GM12878 (cell line): ENCODE measurements at regions not wholly inside any gene's neighbourhood (a gene's known extent, or its start where the extent isn't known, plus 50 kb on each side); places are given as distances from the start of the nearest gene placed in this dataset.

ENCODE experiments used
- ATAC-seq: fragments of 200-7000 bp; cut with Tn5 transposase; 3 replicates; pipeline ENCODE4 v1.9.1; 2020; ENCODE audit warnings: mild to moderate bottlenecking, moderate library complexity
- BruUV-seq: library from RNA; stranded (reverse); fragments of 400-500 nt; replicated peaks from 2 replicates; lab custom pipeline; 2021; lab: Mats Ljungman, UMichigan
- CTCF ChIA-PET: fragments of 300-600 bp; sonication (Branson Sonifier 250); formaldehyde crosslinking; extraction: SDS; loops from one replicate; lab custom pipeline; 2021; ENCODE audit warnings: inconsistent platforms; lab: Yijun Ruan, JAX
- POLR2A ChIA-PET: fragments of 350-600 bp; formaldehyde crosslinking; extraction: SDS; loops from one replicate; lab custom pipeline; 2021; ENCODE audit warnings: inconsistent platforms; lab: Charles Lee
- RAD21 ChIA-PET: fragments of 300-600 bp; sonication (Branson Sonifier 250); formaldehyde crosslinking; loops from one replicate; lab custom pipeline; 2023; ENCODE audit warnings: antibody characterized with exemption; ENCODE audit not compliant: unreplicated experiment; lab: Charles Lee
- SMC1A ChIA-PET: fragments of 300-600 bp; sonication (Branson Sonifier 250); formaldehyde crosslinking; loops from one replicate; lab custom pipeline; 2023; ENCODE audit not compliant: unreplicated experiment, uncharacterized antibody; lab: Charles Lee
- DNase-seq: peaks from one replicate; pipeline ENCODE4 v3.0.0-alpha.2; 2011; ENCODE audit warnings: low read depth, low spot score
- FAIRE-seq: peaks from 3 replicates; lab custom pipeline; 2011; peaks lifted over from hg19 to GRCh38; lab: Jason Lieb, UNC
- H2AFZ ChIP-seq: 2 replicates; pipeline ENCODE4 v1.6.0; 2011; ENCODE audit warnings: low read depth, low read length, control low read depth; ENCODE audit not compliant: control insufficient read depth
- H3K27ac ChIP-seq: 2 replicates; pipeline ENCODE4 v1.5.1; 2011; ENCODE audit warnings: control low read depth; ENCODE audit not compliant: control insufficient read depth, insufficient read depth
- H3K27me3 ChIP-seq, 2 experiments: replicated peaks in 1 of 2; 2 replicates each; pipeline versions ENCODE4 v1.6.0 to v1.6.1; 2011; ENCODE audit warnings: low read length in 1 of 2; ENCODE audit not compliant: control insufficient read depth in 2 of 2, insufficient read depth in 2 of 2
- H3K36me3 ChIP-seq, 2 experiments: 2 replicates each; pipeline ENCODE4 v1.5.1; 2011; ENCODE audit warnings: low read length in 1 of 2; ENCODE audit not compliant: control insufficient read depth in 2 of 2, insufficient read depth in 2 of 2
- H3K4me1 ChIP-seq: 2 replicates; pipeline ENCODE4 v1.6.1; 2011; ENCODE audit warnings: mild to moderate bottlenecking, low read length, moderate library complexity, mixed read lengths; ENCODE audit not compliant: control insufficient read depth, insufficient read depth
- H3K4me2 ChIP-seq: 2 replicates; pipeline ENCODE4 v1.6.0; 2011; ENCODE audit warnings: control low read depth; ENCODE audit not compliant: control insufficient read depth, insufficient read depth
- H3K4me3 ChIP-seq: fragments of 200-600 bp; sonication (generic); 2 replicates; pipeline ENCODE4 v1.5.1; 2016
- H3K79me2 ChIP-seq: 2 replicates; pipeline ENCODE4 v1.6.0; 2011; ENCODE audit warnings: low read length; ENCODE audit not compliant: control insufficient read depth, insufficient read depth
- H3K9ac ChIP-seq: 2 replicates; pipeline ENCODE4 v1.8.0; 2011; ENCODE audit warnings: low read length, control low read depth, mixed read lengths; ENCODE audit not compliant: control insufficient read depth, insufficient read depth
- H3K9me3 ChIP-seq: replicated peaks from 3 replicates; pipeline ENCODE4 v1.5.1; 2011; ENCODE audit warnings: mild to moderate bottlenecking, low read length; ENCODE audit not compliant: control insufficient read depth, insufficient read depth
- H4K20me1 ChIP-seq: 2 replicates; pipeline ENCODE4 v1.6.0; 2011; ENCODE audit not compliant: control insufficient read depth, insufficient read depth
- E4F1 ChIP-seq: fragments of 450-650 bp; IDR thresholded peaks from 2 replicates; pipeline ENCODE4 v1.6.1; 2018; ENCODE audit warnings: borderline replicate concordance, mild to moderate bottlenecking; ENCODE audit not compliant: partially characterized antibody
- IRF3 ChIP-seq: fragments of 450-650 bp; IDR thresholded peaks from 2 replicates; pipeline ENCODE4 v1.6.1; 2014; ENCODE audit warnings: mild to moderate bottlenecking
- IRF5 ChIP-seq: fragments of 450-650 bp; IDR thresholded peaks from 2 replicates; pipeline ENCODE4 v1.6.1; 2017; ENCODE audit warnings: borderline replicate concordance
- JUND ChIP-seq: IDR thresholded peaks from 2 replicates; pipeline ENCODE4 v1.6.1; 2012; ENCODE audit warnings: low read depth, mild to moderate bottlenecking, low read length, improper control_type of control experiment, moderate library complexity
- MEF2B ChIP-seq: fragments of 450-650 bp; IDR thresholded peaks from 2 replicates; pipeline ENCODE4 v1.6.1; 2018; ENCODE audit warnings: mild to moderate bottlenecking, moderate library complexity; ENCODE audit not compliant: partially characterized antibody, poor library complexity, severe bottlenecking
- MTA3 ChIP-seq: IDR thresholded peaks from 2 replicates; pipeline ENCODE4 v1.6.1; 2012; ENCODE audit warnings: low read length, inconsistent platforms, borderline replicate concordance
- SMAD5 ChIP-seq: IDR thresholded peaks from 2 replicates; pipeline ENCODE4 v1.6.1; 2016; ENCODE audit warnings: antibody characterized with exemption, low read depth
- SMC3 ChIP-seq: IDR thresholded peaks from 2 replicates; pipeline ENCODE4 v1.6.1; 2011; ENCODE audit warnings: low read length, improper control_type of control experiment, borderline replicate concordance
- SUPT20H ChIP-seq: IDR thresholded peaks from 2 replicates; pipeline ENCODE4 v1.6.1; 2011; ENCODE audit warnings: low read depth, mild to moderate bottlenecking, low read length, moderate library complexity, borderline replicate concordance; ENCODE audit not compliant: control insufficient read depth
- ZSCAN29 ChIP-seq: fragments of 450-650 bp; IDR thresholded peaks from 2 replicates; pipeline ENCODE4 v1.6.1; 2017; ENCODE audit warnings: mild to moderate bottlenecking, moderate library complexity
- WGBS: methylation state at CpG from one replicate; pipeline ENCODE4 v1.1.6; 2016; ENCODE audit warnings: low lambda C conversion rate; ENCODE audit not compliant: insufficient replicate concordance, insufficient coverage; ENCODE audit errors: missing lambda C conversion rate; 5-methylcytosine and 5-hydroxymethylcytosine counted together
- in situ Hi-C: fragments of 300-500 bp; cut with MboI; formaldehyde crosslinking; loops from 9 replicates; pipeline ENCODE4 v1.14.3; 2018; ENCODE audit warnings: mixed read lengths
- intact Hi-C: fragments of 100-400 bp; cut with micrococcal nuclease; formaldehyde crosslinking; loops from one replicate; pipeline ENCODE4 v1.14.2; 2022; ENCODE audit not compliant: unreplicated experiment

- Histone ChIP-seq H2AFZ (no peak overlapping the region), H3K27ac (no peak overlapping the region), H4K20me1 (no peaks in the 10 kb centered on the region), H3K9me3 (no peaks in the 10 kb centered on the region), H3K36me3 (no peaks in the 10 kb centered on the region), H3K4me3 (no peak overlapping the region), H3K4me1 (no peaks in the 10 kb centered on the region), H3K27me3 (peaks cover 0 to 5% of the 10 kb centered on the region in 2 experiments; a peak in 1 of 4 replicates), H3K4me2 (no peak overlapping the region), H3K79me2 (no peaks in the 10 kb centered on the region), H3K9ac (no peak overlapping the region)
- CTCF ChIA-PET: no interaction called here
- no TSS peak for BruUV-seq
- WGBS: 0% methylated on average over 3 of the region's 3 CpGs
- ATAC-seq (no peak), FAIRE-seq (no peak), DNase-seq (no peak)
- intact Hi-C loops: no loop called here
- POLR2A ChIA-PET: no interaction called here
- TF ChIP-seq ZSCAN29: no peak
- RAD21 ChIA-PET: no interaction called here
- SMC1A ChIA-PET: no interaction called here
- in situ Hi-C loops: no loop called here
Measured at GRCh38 chr2:128593518-128593878, 274.8 kb upstream of the HS6ST1 start.

- no peak for DNase-seq
- FAIRE-seq: no peak
- no TSS peak for BruUV-seq
- no peak for ATAC-seq
- ChIA-PET RAD21 (interaction anchor here (0.6 kb wide), 1 partner anchor 518 kb away, joined by 4 read pairs; no protein-coding TSS in a partner anchor), SMC1A (no interaction called here), POLR2A (no interaction called here), CTCF (no interaction called here)
- Histone ChIP-seq H2AFZ (no peak overlapping the region), H3K79me2 (no peaks in the 10 kb centered on the region), H3K36me3 (no peaks in the 10 kb centered on the region), H3K4me3 (no peak overlapping the region), H3K4me2 (no peak overlapping the region), H3K27me3 (peaks cover 0 to 5% of the 10 kb centered on the region in 2 experiments; a peak in 1 of 4 replicates), H3K4me1 (no peaks in the 10 kb centered on the region), H4K20me1 (no peaks in the 10 kb centered on the region), H3K27ac (no peak overlapping the region), H3K9me3 (no peaks in the 10 kb centered on the region), H3K9ac (no peak overlapping the region)
- in situ Hi-C loops: no loop called here
- intact Hi-C loops: no loop called here
- WGBS: 39% methylated on average over 17 of the region's 17 CpGs
- no peak for TF ChIP-seq JUND
- TF ChIP-seq IRF3: no peak
- TF ChIP-seq SUPT20H: no peak
- TF ChIP-seq SMAD5: no peak
- no peak for TF ChIP-seq MEF2B
- no peak for TF ChIP-seq IRF5
- TF ChIP-seq MTA3: no peak
- no peak for TF ChIP-seq SMC3
- TF ChIP-seq E4F1: no peak
Measured at GRCh38 chr2:128593879-128594650, 275.4 kb upstream of the HS6ST1 start.
